Ascending aorta (tissue), 2 donors: ENCODE measurements at regions not wholly inside any gene's neighbourhood (a gene's known extent, or its start where the extent isn't known, plus 50 kb on each side); places are given as distances from the start of the nearest gene placed in this dataset.
"Not testable (repeated sequence)": the region's sequence is repeated elsewhere in the genome, so short reads cannot be mapped to it uniquely, and the experiment has no call there.

Source experiments
- DNase-seq, 2 donors: peaks; one replicate each; pipeline ENCODE4 v3.0.0-alpha.2; 2019; ENCODE audit warnings: low spot score in 2 of 2
- H3K27ac ChIP-seq, 2 donors: fragments of 200-600 bp; sonication (generic); one replicate each; pipeline ENCODE4 v1.5.1; 2016 to 2017; ENCODE audit warnings: mild to moderate bottlenecking in 1 of 2
- H3K27me3 ChIP-seq: fragments of 200-600 bp; sonication (generic); one replicate; pipeline ENCODE4 v1.5.1; 2017
- H3K36me3 ChIP-seq, 2 donors: fragments of 200-600 bp; sonication (generic); one replicate each; pipeline ENCODE4 v1.5.1; 2016
- H3K4me1 ChIP-seq, 2 donors: fragments of 200-600 bp; sonication (generic); one replicate each; pipeline ENCODE4 v1.5.1; 2016 to 2017; ENCODE audit warnings: mild to moderate bottlenecking in 1 of 2
- H3K4me3 ChIP-seq, 2 donors: fragments of 200-600 bp; sonication (generic); one replicate each; pipeline ENCODE4 v1.5.1; 2016 to 2017; ENCODE audit warnings: mild to moderate bottlenecking in 1 of 2
- H3K9me3 ChIP-seq, 2 donors: fragments of 200-600 bp; sonication (generic); one replicate each; pipeline ENCODE4 v1.5.1; 2016
- CTCF ChIP-seq, 3 experiments: fragments of 200-600 bp in 2 of 3; fragments of 450-650 bp in 1 of 3; sonication (generic) in 2 of 3; IDR thresholded peaks; one replicate each; pipeline ENCODE4 v1.5.1; 2016 to 2019; ENCODE audit warnings: antibody characterized with exemption in 3 of 3, mild to moderate bottlenecking in 1 of 3, moderate library complexity in 1 of 3
- intact Hi-C: fragments of 100-400 bp; cut with DNase I; formaldehyde crosslinking; loops from one replicate; pipeline ENCODE4 v1.15.1; 2023

- H3K36me3 ChIP-seq, H3K4me3 ChIP-seq, H3K4me1 ChIP-seq, H3K27ac ChIP-seq, H3K27me3 ChIP-seq, DNase-seq, intact Hi-C loops, H3K9me3 ChIP-seq: not testable (repeated sequence)
Measured at GRCh38 chr13:86253497-86253896, 454.3 kb upstream of the SLITRK6 start.

GRCh38 chr13:86255820-86256219 lies 456.6 kb upstream of the SLITRK6 start:
- H3K27ac ChIP-seq, H3K27me3 ChIP-seq, DNase-seq, intact Hi-C loops, H3K36me3 ChIP-seq, H3K4me3 ChIP-seq, H3K9me3 ChIP-seq, H3K4me1 ChIP-seq: not testable (repeated sequence)

- Histone ChIP-seq H3K27me3 (no peaks in the 10 kb centered on the region), H3K36me3 (no peaks in the 10 kb centered on the region), H3K9me3 (no peaks in the 10 kb centered on the region), H3K4me1 (no peaks in the 10 kb centered on the region), H3K4me3 (no peak overlapping the region), H3K27ac (no peak overlapping the region)
- no peak for TF ChIP-seq CTCF (IDR thresholded peaks at IDR 0.05)
- no peak for DNase-seq
- intact Hi-C loops = no loop called here
Measured at GRCh38 chr13:86269511-86269910, 470.3 kb upstream of the SLITRK6 start.

- no peak for DNase-seq
- Histone ChIP-seq H3K4me1 (no peaks in the 10 kb centered on the region), H3K9me3 (no peaks in the 10 kb centered on the region), H3K27ac (no peak overlapping the region), H3K27me3 (no peaks in the 10 kb centered on the region), H3K36me3 (no peaks in the 10 kb centered on the region), H3K4me3 (no peak overlapping the region)
- no peak for TF ChIP-seq CTCF (IDR thresholded peaks at IDR 0.05)
- intact Hi-C loops = no loop called here
Measured at GRCh38 chr13:86282442-86282841, 483.2 kb upstream of the SLITRK6 start.

- DNase-seq = no peak
- no peaks in the 10 kb centered on the region for H3K9me3 ChIP-seq
- H3K4me3 ChIP-seq = no peak overlapping the region
- H3K27ac ChIP-seq = no peak overlapping the region
- H3K36me3 ChIP-seq = no peaks in the 10 kb centered on the region
- intact Hi-C loops = no loop called here
- no peak for TF ChIP-seq CTCF (IDR thresholded peaks at IDR 0.05)
- no peaks in the 10 kb centered on the region for H3K27me3 ChIP-seq
- H3K4me1 ChIP-seq = no peaks in the 10 kb centered on the region
Measured at GRCh38 chr13:86283031-86283430, 483.8 kb upstream of the SLITRK6 start.

- Histone ChIP-seq H3K4me3 (no peak overlapping the region), H3K36me3 (no peaks in the 10 kb centered on the region), H3K4me1 (no peaks in the 10 kb centered on the region), H3K9me3 (no peaks in the 10 kb centered on the region), H3K27ac (no peak overlapping the region), H3K27me3 (no peaks in the 10 kb centered on the region)
- intact Hi-C loops = no loop called here
- no peak for TF ChIP-seq CTCF (IDR thresholded peaks at IDR 0.05)
- no peak for DNase-seq
Measured at GRCh38 chr13:86298725-86299124, 499.5 kb upstream of the SLITRK6 start.

- H3K36me3 ChIP-seq = no peaks in the 10 kb centered on the region
- H3K4me1 ChIP-seq = no peaks in the 10 kb centered on the region
- no peak overlapping the region for H3K27ac ChIP-seq
- no peak overlapping the region for H3K4me3 ChIP-seq
- DNase-seq = no peak
- intact Hi-C loops = no loop called here
- H3K9me3 ChIP-seq = no peaks in the 10 kb centered on the region
- TF ChIP-seq CTCF (IDR thresholded peaks at IDR 0.05) = no peak
- H3K27me3 ChIP-seq = no peaks in the 10 kb centered on the region
Measured at GRCh38 chr13:86299128-86299527, 499.9 kb upstream of the SLITRK6 start.
